Parathyroid adenoma (tissue), 2 donors: ENCODE measurements at regions not wholly inside any gene's neighbourhood (a gene's known extent, or its start where the extent isn't known, plus 50 kb on each side); places are given as distances from the start of the nearest gene placed in this dataset.

Experiments
- H2AFZ ChIP-seq: fragments of 300-600 bp; sonication (generic); one replicate; pipeline ENCODE4 v1.7.0; 2017; ENCODE audit warnings: antibody characterized with exemption, mild to moderate bottlenecking
- H3K27ac ChIP-seq: fragments of 300-600 bp; sonication (generic); one replicate; pipeline ENCODE4 v1.7.0; 2017
- H3K27me3 ChIP-seq: fragments of 300-600 bp; sonication (generic); one replicate; pipeline ENCODE4 v1.7.0; 2017; ENCODE audit warnings: low read length; ENCODE audit not compliant: control insufficient read depth, insufficient read depth
- H3K36me3 ChIP-seq: fragments of 300-600 bp; sonication (generic); one replicate; pipeline ENCODE4 v1.7.0; 2017; ENCODE audit warnings: low read length; ENCODE audit not compliant: control insufficient read depth, insufficient read depth
- H3K4me1 ChIP-seq: fragments of 300-600 bp; sonication (generic); one replicate; pipeline ENCODE4 v1.7.0; 2017; ENCODE audit warnings: control low read depth
- H3K4me2 ChIP-seq: fragments of 300-600 bp; sonication (generic); one replicate; pipeline ENCODE4 v1.7.0; 2017; ENCODE audit warnings: low read length
- H3K4me3 ChIP-seq: fragments of 300-600 bp; sonication (generic); one replicate; pipeline ENCODE4 v1.7.0; 2017; ENCODE audit warnings: low read depth, low read length
- H3K79me2 ChIP-seq: fragments of 300-600 bp; sonication (generic); one replicate; pipeline ENCODE4 v1.7.0; 2017; ENCODE audit warnings: control low read depth
- H3K9ac ChIP-seq: fragments of 300-600 bp; sonication (generic); one replicate; pipeline ENCODE4 v1.7.0; 2017; ENCODE audit warnings: mild to moderate bottlenecking
- H3K9me3 ChIP-seq: fragments of 300-600 bp; sonication (generic); one replicate; pipeline ENCODE4 v1.7.0; 2017; ENCODE audit warnings: low read length; ENCODE audit not compliant: control insufficient read depth
- TF ChIP-seq, protein P1 (sequence below): fragments of 300-600 bp; sonication (generic); IDR thresholded peaks from one replicate; pipeline ENCODE4 v1.7.0; 2017; ENCODE audit warnings: antibody characterized with exemption, mild to moderate bottlenecking
- donor health status: primary hyperparathyroidism.

DNA sequence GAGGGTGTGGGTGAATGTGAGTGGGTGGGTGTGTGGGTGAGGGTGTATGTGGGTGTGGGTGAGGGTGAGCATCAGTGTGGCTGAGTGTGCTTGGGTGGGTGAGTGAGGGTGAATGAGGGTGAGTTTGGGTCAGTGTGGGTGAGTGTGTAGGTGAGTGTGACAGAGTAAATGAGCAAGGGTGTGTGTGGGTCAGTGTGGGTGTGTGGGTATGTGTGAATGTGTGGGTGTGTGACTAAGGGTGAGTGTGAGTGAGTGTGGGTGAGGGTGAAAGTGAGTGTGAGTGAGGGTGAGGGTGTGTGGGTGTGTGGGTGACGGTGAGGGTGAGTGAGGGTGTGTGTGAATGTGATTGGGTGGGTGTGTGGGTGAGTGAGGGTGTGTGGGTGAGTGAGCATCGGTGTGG, 1676.7 kb upstream of the TENM3 start:
- H3K4me3 ChIP-seq, result no peak overlapping the region
- no peaks in the 10 kb centered on the region for H3K4me1 ChIP-seq
- H3K4me2 ChIP-seq, result no peak overlapping the region
- TF ChIP-seq, protein P1, sequence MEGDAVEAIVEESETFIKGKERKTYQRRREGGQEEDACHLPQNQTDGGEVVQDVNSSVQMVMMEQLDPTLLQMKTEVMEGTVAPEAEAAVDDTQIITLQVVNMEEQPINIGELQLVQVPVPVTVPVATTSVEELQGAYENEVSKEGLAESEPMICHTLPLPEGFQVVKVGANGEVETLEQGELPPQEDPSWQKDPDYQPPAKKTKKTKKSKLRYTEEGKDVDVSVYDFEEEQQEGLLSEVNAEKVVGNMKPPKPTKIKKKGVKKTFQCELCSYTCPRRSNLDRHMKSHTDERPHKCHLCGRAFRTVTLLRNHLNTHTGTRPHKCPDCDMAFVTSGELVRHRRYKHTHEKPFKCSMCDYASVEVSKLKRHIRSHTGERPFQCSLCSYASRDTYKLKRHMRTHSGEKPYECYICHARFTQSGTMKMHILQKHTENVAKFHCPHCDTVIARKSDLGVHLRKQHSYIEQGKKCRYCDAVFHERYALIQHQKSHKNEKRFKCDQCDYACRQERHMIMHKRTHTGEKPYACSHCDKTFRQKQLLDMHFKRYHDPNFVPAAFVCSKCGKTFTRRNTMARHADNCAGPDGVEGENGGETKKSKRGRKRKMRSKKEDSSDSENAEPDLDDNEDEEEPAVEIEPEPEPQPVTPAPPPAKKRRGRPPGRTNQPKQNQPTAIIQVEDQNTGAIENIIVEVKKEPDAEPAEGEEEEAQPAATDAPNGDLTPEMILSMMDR, result no peak
- H3K9me3 ChIP-seq, result no peaks in the 10 kb centered on the region
- no peak overlapping the region for H2AFZ ChIP-seq
- H3K27ac ChIP-seq, result no peak overlapping the region
- H3K36me3 ChIP-seq, result no peaks in the 10 kb centered on the region
- H3K79me2 ChIP-seq, result no peaks in the 10 kb centered on the region
- no peaks in the 10 kb centered on the region for H3K27me3 ChIP-seq
- no peak overlapping the region for H3K9ac ChIP-seq

DNA sequence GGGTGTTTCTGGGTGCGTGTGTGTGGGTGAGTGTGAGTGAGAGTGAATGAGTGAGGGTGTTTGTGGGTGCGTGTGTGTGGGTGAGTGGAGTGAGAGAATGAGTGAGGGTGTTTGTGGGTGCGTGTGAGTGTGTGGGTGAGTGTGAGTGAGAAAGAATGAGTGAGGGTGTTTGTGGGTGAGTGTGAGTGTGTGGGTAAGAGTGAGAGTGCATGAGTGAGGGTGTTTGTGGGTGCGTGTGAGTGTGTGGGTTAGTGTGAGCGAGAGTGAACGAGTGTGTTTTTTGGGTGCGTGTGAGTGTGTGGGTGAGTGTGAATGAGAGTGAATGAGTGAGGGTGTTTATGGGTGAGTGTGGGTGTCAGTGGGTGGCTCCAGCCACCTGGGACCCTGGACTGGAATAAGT, 1676.1 kb upstream of the TENM3 start:
- Histone ChIP-seq H3K4me2 (no peak overlapping the region), H3K4me3 (no peak overlapping the region), H2AFZ (no peak overlapping the region), H3K27ac (no peak overlapping the region), H3K9ac (no peak overlapping the region), H3K9me3 (no peaks in the 10 kb centered on the region), H3K27me3 (no peaks in the 10 kb centered on the region), H3K36me3 (no peaks in the 10 kb centered on the region), H3K79me2 (no peaks in the 10 kb centered on the region), H3K4me1 (no peaks in the 10 kb centered on the region)
- TF ChIP-seq, protein P1, result no peak

DNA sequence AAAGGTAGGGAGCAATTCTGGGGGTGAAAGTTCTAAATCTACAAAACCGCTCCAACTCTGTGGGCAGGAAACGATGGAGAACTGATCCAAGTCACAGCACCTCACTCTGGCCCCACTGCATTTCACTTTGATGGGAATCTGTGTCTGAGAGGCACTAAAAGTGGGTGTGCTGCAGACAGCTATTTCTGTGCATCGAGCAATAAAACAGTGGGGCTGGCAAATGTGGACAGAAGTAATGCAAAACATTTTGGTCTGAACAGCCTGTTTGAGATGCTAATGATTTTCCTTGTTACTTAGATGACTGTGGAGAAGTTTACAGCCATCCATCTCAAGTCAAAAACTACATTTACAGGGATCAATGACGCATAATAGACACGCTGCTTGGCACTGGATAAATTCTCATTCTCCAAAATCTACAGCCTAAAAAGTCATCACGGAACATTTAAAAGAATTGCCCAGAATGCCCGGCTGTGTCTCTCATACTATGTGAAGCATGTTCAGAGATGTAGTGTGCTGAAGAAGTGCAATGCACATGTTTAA, 1671.6 kb upstream of the TENM3 start:
- H3K36me3 ChIP-seq, result no peaks in the 10 kb centered on the region
- TF ChIP-seq, protein P1, result no peak

DNA sequence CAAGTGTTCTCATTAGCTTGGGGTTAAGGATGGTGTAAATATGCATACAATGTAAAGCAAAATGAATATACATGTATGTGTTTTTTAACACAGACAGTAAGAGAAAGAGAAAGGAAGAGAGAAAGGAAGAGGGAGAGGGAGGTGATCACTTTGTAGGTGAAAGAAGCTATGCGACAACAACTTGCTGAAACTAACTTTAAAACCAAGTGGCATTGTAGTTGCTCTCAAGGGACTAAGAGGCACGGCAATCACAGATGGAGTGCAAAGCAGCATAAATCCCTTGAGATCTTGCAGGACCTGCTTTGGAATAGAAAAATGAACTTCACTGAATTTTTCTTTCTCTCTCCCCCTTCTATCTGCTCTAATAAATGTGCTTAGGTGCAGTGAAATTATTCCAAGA, 1665.0 kb upstream of the TENM3 start:
- Histone ChIP-seq H3K27ac (no peak overlapping the region), H3K36me3 (no peaks in the 10 kb centered on the region), H3K4me2 (no peak overlapping the region), H3K27me3 (no peaks in the 10 kb centered on the region), H2AFZ (no peak overlapping the region), H3K4me3 (no peak overlapping the region), H3K79me2 (no peaks in the 10 kb centered on the region), H3K9ac (no peak overlapping the region), H3K9me3 (no peaks in the 10 kb centered on the region), H3K4me1 (no peaks in the 10 kb centered on the region)
- TF ChIP-seq, protein P1, result no peak

More for the DNA sequence above, 1671.6 kb upstream of the TENM3 start:
- Histone ChIP-seq H3K79me2 (no peaks in the 10 kb centered on the region), H3K4me1 (no peaks in the 10 kb centered on the region), H3K4me2 (no peak overlapping the region), H3K27ac (no peak overlapping the region), H3K9me3 (no peaks in the 10 kb centered on the region), H3K9ac (no peak overlapping the region), H2AFZ (no peak overlapping the region), H3K27me3 (no peaks in the 10 kb centered on the region), H3K4me3 (no peak overlapping the region)

DNA sequence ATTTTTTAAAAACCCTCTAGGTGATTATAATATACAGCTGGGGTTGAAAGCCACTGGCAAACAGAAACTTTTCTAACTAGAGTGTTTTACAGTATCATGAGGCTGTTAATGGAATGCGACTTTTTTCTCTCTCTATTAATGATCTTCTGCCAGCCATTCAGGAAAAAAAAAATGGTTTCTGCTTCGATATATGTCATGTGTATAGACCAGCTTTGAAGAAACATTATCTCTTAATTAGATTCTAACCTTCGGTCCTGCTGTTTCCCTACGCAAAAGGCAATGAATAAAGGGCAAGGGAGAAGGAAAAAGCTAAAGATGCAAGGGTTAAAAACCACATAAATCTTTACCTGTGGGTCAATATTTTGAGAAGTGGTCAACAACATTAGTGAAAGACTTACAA, 1662.1 kb upstream of the TENM3 start:
- no peak overlapping the region for H2AFZ ChIP-seq
- H3K4me1 ChIP-seq, result no peaks in the 10 kb centered on the region
- no peaks in the 10 kb centered on the region for H3K79me2 ChIP-seq
- no peak overlapping the region for H3K4me2 ChIP-seq
- H3K27ac ChIP-seq, result no peak overlapping the region
- no peak overlapping the region for H3K9ac ChIP-seq
- H3K4me3 ChIP-seq, result no peak overlapping the region
- TF ChIP-seq, protein P1, result no peak
- H3K9me3 ChIP-seq, result no peaks in the 10 kb centered on the region
- H3K36me3 ChIP-seq, result no peaks in the 10 kb centered on the region
- no peaks in the 10 kb centered on the region for H3K27me3 ChIP-seq
